ENCODE measurements at regions not wholly inside any gene's neighbourhood (a gene's known extent, or its start where the extent isn't known, plus 50 kb on each side); places are given as distances from the start of the nearest gene placed in this dataset.
"Not testable (repeated sequence)": the region's sequence is repeated elsewhere in the genome, so short reads cannot be mapped to it uniquely, and the experiment has no call there.

- no peak for DNase-seq (ENCODE audit: low read depth)
These were observed 141.7 kb downstream of the BARX1 start for GRCh38 chr9:93813221-93814076.

GRCh38 chr9:93812410-93812668 is 142.8 kb downstream of the BARX1 start:
- DNase-seq (ENCODE audit: low read depth): no peak

- no peak for DNase-seq (ENCODE audit: low read depth)
These were observed 144.9 kb downstream of the BARX1 start for GRCh38 chr9:93810028-93810971.

- DNase-seq (ENCODE audit: low read depth): no peak
These were observed 145.8 kb downstream of the BARX1 start for GRCh38 chr9:93809204-93809940.

GRCh38 chr9:93808115-93809029 is 146.8 kb downstream of the BARX1 start:
- no peak for DNase-seq (ENCODE audit: low read depth)

GRCh38 chr9:93807166-93808074 is 147.7 kb downstream of the BARX1 start:
- DNase-seq (ENCODE audit: low read depth): no peak

GRCh38 chr9:93801581-93802284 is 153.4 kb downstream of the BARX1 start:
- DNase-seq (ENCODE audit: low read depth): no peak

GRCh38 chr9:93801120-93801519 is 154.0 kb downstream of the BARX1 start:
- DNase-seq (ENCODE audit: low read depth): no peak

- no peak for DNase-seq (ENCODE audit: low read depth)
These were observed 162.8 kb downstream of the BARX1 start for GRCh38 chr9:93792358-93792757.

GRCh38 chr9:93786204-93786603 is 169.0 kb downstream of the BARX1 start:
- no peak for DNase-seq (ENCODE audit: low read depth)

- DNase-seq (ENCODE audit: low read depth): no peak
These were observed 178.3 kb downstream of the BARX1 start for GRCh38 chr9:93776873-93777272.

GRCh38 chr9:93776256-93776655 is 178.9 kb downstream of the BARX1 start:
- DNase-seq (ENCODE audit: low read depth): no peak

GRCh38 chr9:93774331-93775102 is 180.6 kb downstream of the BARX1 start:
- no peak for DNase-seq (ENCODE audit: low read depth)

GRCh38 chr9:93771276-93771675 is 183.9 kb downstream of the BARX1 start:
- no peak for DNase-seq (ENCODE audit: low read depth)

GRCh38 chr9:93761822-93762221 is 185.4 kb downstream of the PHF2 start:
- DNase-seq (ENCODE audit: low read depth): no peak

GRCh38 chr9:93750045-93750444 is 173.7 kb downstream of the PHF2 start:
- no peak for DNase-seq (ENCODE audit: low read depth)

- DNase-seq (ENCODE audit: low read depth): not testable (repeated sequence)
These were observed 172.4 kb downstream of the PHF2 start for GRCh38 chr9:93748827-93749226.

GRCh38 chr9:93731963-93732362 is 155.6 kb downstream of the PHF2 start:
- no peak for DNase-seq (ENCODE audit: low read depth)

- no peak for DNase-seq (ENCODE audit: low read depth)
These were observed 154.3 kb downstream of the PHF2 start for GRCh38 chr9:93730648-93731047.

Data from renal cortical epithelial cell (primary cell).